GM18909 (cell line): ENCODE measurements at regions not wholly inside any gene's neighbourhood (a gene's known extent, or its start where the extent isn't known, plus 50 kb on each side); places are given as distances from the start of the nearest gene placed in this dataset.
"Not testable (repeated sequence)": the region's sequence is repeated elsewhere in the genome, so short reads cannot be mapped to it uniquely, and the experiment has no call there.

Source experiments
- ATAC-seq: cut with Tn5 transposase; IDR thresholded peaks from one replicate; pipeline ENCODE4 v1.9.1; 2021; ENCODE audit warnings: mild to moderate bottlenecking; ENCODE audit not compliant: unreplicated experiment, poor library complexity

DNA sequence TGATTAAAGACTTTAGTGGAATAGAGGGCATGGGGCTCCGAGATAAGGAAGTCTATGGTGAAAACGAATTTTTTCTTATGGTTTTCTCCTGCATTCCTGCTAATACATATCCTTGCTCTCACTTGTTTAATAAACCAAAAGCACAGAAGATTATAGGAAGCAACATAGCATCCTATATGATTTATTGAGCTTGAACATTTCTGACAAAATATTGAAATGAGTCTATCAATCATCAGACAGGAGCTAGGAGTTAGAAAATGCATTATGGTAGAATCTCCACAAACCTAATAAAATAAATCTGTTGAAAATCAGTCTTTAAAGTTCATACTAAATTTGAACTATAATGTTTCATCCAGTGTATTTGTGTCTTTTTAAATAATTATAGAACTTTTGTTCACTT, 554.6 kb upstream of the RGMB start:
- ATAC-seq, result no peak

GRCh38 chr5:98227489-98227888, 546.0 kb upstream of the RGMB start:
- no peak for ATAC-seq

DNA sequence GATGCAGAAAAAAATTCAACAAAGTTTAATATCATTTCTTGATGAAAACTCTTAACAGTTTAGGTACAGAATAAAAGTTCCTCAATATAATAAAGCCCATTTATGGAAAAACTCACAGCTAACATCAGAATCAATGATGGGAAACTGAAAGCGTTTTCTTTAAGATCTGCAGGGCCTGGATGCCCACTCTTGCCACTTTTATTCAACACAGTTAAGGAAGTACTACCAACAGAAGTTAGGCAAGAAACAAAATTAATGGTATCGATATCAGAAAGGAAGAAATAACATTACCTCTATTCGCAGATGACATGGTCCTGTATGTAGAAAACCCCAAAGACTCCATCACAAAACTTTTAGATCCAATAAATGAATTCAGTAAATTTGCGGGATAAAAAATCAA, 542.4 kb upstream of the RGMB start:
- no peak for ATAC-seq

- not testable (repeated sequence) for ATAC-seq
Measured at GRCh38 chr5:98237794-98238193, 535.7 kb upstream of the RGMB start.

- no peak for ATAC-seq
Measured at GRCh38 chr5:98243972-98244371, 529.5 kb upstream of the RGMB start.

GRCh38 chr5:98248949-98249348, 524.5 kb upstream of the RGMB start:
- no peak for ATAC-seq

- ATAC-seq, result no peak
Measured at GRCh38 chr5:98258939-98259338, 514.5 kb upstream of the RGMB start.

- no peak for ATAC-seq
Measured at GRCh38 chr5:98259595-98259994, 513.9 kb upstream of the RGMB start.

DNA sequence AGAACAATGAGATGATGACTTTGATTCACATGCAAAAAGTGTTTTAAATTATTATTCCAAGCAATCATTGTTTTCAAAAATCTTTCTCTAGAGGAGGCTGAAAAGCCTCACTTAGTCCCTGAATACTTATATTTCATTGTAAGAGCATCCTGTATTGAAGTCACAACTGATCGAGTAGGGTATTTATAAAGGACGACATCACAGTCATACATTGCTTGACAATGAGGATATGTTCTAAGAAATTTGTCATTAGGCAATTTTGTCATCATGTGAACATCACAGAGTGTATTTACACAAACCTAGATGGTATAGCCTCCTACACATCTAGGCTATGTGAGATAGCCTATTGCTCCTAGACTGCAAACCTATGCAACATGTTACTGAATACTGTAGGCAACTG, 510.4 kb upstream of the RGMB start:
- ATAC-seq, result no peak

- ATAC-seq, result no peak
Measured at GRCh38 chr5:98268162-98268860, 505.2 kb upstream of the RGMB start.

- ATAC-seq, result no peak
Measured at GRCh38 chr5:98275980-98276379, 497.5 kb upstream of the RGMB start.

DNA sequence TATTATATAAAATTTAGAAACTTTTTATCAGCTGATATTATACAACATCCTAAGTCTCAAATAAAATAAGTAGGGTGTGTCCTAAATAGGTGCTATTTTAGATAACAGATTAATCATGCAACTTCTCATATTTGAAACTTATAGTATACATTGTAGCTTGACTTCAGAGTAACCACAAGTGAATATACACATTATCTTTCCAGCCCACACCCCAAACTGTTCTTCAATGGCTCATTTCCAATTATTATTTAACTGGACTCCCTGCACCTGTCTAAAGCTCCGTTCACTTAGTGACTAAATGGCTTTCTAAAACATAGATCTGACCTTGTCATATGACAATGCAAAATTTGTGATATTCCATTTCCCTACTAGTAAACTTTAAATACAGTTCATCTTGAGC, 490.9 kb upstream of the RGMB start:
- ATAC-seq, result no peak

DNA sequence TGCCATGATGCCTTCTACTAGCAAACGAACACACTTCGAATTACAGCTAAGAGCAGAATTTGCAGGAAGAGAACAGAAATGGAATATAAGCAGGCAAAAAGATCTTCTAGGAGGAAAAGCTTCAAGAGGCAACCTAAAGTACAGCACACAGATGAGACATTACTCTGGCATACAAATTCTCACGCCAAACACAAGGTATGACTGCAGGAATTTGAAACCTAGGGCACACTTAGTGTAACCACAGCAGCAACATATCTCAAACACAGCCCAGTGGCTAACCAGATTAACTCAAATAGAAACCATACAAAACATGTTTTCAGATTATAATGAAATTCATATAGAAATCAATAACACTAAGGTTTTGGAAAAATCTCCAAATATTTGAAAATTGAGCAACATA, 481.0 kb upstream of the RGMB start:
- no peak for ATAC-seq

DNA sequence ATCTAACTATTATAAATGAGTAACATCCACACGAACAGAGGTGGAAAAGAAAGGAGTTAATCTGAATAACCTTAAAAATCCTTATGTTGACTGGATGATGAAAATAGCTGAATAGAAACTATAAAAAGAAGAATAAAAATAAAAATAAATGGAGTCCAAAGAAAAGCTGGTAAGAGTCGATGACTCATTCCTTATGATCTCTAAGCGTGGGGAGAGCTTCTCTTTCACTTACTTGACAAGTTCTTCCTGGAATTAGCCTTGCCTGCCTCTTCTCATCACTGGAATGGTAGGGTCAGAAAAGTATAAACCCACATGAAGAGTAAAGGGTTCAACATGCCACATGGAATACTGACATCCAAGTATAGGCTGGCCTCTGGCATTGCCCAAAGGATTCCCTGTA, 477.0 kb upstream of the RGMB start:
- ATAC-seq, result no peak

DNA sequence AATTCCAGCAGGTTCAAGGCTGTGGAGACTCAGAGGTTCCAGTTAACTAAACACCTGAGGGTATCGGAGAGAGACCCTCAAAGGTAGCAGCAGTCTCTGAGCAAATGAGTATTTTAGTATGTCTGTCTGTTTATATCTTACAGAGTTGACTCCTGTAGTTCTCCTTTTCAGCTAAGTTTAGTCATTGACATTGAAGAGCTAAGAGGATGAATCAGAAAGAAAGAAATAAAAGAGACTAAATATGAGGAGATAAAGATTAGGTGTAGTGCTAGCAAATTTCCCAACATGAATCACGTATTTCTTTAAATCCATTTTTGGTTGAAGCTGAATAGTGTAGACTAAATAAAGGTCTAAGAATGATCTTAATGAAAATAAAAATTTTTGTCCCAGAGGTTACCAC, 474.0 kb upstream of the RGMB start:
- no peak for ATAC-seq

- no peak for ATAC-seq
Measured at GRCh38 chr5:98301547-98301946, 471.9 kb upstream of the RGMB start.

DNA sequence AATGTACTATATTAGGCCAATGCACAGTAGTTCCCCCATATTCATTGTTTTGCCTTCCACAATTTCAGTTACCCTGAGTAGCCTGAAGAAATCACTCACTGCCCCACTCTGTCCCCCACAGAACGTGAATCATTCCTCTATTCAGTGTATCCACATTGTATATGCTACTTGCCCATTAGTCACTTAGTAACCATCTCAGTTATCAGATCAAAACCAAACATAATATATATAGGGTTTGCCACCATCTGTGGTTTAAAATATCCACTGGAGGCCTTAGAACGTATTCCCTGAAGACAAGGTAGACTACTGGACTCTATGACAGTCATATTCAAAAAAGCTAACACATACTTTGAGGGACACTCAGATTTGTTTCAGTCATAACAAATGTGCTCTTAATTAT, 465.7 kb upstream of the RGMB start:
- no peak for ATAC-seq

DNA sequence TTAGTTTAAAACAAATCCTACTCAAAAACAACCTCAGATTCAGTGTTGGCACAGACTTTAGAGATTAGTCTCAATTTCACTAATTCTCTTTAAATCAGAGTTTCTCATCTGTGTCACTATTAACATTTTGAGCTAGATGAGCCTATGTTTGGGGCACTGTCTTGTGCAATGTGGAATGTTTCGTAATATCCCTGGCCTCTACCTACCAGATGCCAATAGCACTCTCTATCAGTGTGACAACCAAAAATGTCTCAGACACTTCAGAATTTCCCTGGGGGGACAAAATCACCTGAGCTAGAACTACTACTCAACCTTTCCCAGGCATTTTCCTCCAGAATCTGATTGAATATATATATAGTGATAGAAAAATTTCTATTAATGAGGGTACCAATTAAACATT, 465.2 kb upstream of the RGMB start:
- ATAC-seq, result no peak

GRCh38 chr5:98308960-98309359, 464.5 kb upstream of the RGMB start:
- ATAC-seq, result no peak

DNA sequence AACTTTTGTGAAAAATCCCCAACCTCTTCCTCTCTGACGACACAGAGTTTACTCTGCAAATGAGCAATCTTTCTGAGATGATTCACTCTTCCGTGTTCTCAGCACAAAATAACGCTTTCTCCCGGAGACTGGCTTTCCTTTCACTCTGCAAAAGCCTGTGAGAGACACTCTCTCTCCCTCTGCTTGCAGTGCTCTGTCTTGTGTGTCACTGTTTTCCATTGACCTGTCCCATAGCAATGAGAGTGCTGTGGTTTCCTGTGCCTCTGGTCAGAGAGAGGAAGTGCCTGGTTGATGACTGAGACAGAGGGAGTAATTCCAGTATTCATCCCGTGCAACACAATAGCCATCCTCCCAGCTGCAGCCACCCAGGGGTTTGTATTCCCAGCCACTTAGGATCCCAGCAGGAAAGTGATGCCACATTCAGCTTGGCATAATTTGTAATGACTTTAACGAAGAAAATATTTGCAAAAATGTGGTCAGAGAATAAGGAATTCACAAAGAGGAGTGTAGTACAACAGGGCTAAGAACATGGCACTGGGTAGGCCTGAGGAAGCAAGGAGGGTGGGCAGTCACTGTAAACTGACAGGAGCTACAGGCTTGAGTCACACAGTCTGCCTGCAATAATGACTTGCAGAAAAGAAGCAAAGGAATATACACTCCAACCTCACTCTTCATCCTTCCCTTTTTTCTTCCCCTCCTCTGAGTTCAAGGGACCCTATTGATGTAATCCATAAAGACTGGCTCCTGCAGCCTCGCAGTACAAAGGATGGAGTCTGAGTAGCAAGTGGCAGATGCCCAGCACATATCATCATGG, 463.5 kb upstream of the RGMB start:
- peak; percentile 86 for ATAC-seq

DNA sequence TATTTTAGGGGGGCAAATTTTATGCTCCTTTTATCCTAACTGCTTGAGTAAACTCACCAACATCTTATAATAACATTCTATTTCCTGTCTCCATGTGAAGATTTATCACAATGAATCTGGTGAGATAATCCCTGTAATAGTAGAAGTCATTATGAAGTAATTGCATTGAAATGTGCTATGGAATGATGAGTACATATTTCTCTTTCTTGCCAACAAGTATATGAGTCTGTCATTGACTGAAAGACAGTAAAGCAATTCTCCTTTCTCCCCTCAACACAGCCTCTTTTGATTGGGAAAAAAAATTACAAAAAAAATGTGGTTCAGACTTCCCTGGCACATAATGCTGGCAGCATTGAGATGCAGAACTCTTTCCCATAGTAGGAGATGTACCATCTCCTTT, 459.2 kb upstream of the RGMB start:
- no peak for ATAC-seq

- no peak for ATAC-seq
Measured at GRCh38 chr5:98318386-98318785, 455.1 kb upstream of the RGMB start.
